Activated B cell treated with CpG ODN at 0.5 μM for 24 hours (primary cell): ENCODE measurements at regions not wholly inside any gene's neighbourhood (a gene's known extent, or its start where the extent isn't known, plus 50 kb on each side); places are given as distances from the start of the nearest gene placed in this dataset.

ENCODE experiments used
- ATAC-seq: fragments of 200-7000 bp; cut with Tn5 transposase; one replicate; pipeline ENCODE4 v1.10.0; 2021; ENCODE audit warnings: low read depth, mild to moderate bottlenecking, moderate library complexity
- CTCF ChIA-PET: fragments of 350-600 bp; sonication (Branson Sonifier 250); formaldehyde crosslinking; loops from one replicate; lab custom pipeline; 2021; ENCODE audit warnings: antibody characterized with exemption; lab: Charles Lee
- POLR2A ChIA-PET: fragments of 350-600 bp; sonication (Branson Sonifier 250); formaldehyde crosslinking; loops from one replicate; lab custom pipeline; 2021; ENCODE audit warnings: antibody characterized with exemption; lab: Charles Lee
- DNase-seq: peaks from one replicate; pipeline ENCODE4 v3.0.0; 2022
- H3K27ac Mint-ChIP-seq: one replicate; pipeline ENCODE4 v1.8.0; 2020; ENCODE audit warnings: mixed read lengths
- H3K27me3 Mint-ChIP-seq: one replicate; pipeline ENCODE4 v1.8.0; 2021; ENCODE audit warnings: mixed read lengths
- H3K36me3 Mint-ChIP-seq: one replicate; pipeline ENCODE4 v1.8.0; 2021; ENCODE audit warnings: low read depth, mixed read lengths
- H3K4me1 Mint-ChIP-seq: one replicate; pipeline ENCODE4 v1.8.0; 2021; ENCODE audit warnings: mixed read lengths
- H3K4me3 Mint-ChIP-seq: one replicate; pipeline ENCODE4 v1.8.0; 2020; ENCODE audit warnings: mild to moderate bottlenecking, mixed read lengths
- H3K9me3 Mint-ChIP-seq: one replicate; pipeline ENCODE4 v1.8.0; 2020; ENCODE audit warnings: mixed read lengths
- CTCF ChIP-seq: fragments of 200-600 bp; IDR thresholded peaks from one replicate; pipeline ENCODE4 v1.8.0; 2022; ENCODE audit warnings: antibody characterized with exemption, mild to moderate bottlenecking
- intact Hi-C: fragments of 100-400 bp; cut with micrococcal nuclease; formaldehyde crosslinking; loops from one replicate; pipeline ENCODE4 v1.15.1; 2024

- no peaks in the 10 kb centered on the region for H3K4me1 Mint-ChIP-seq
- no peak for TF ChIP-seq CTCF
- no peak overlapping the region for H3K27ac Mint-ChIP-seq
- intact Hi-C loops = no loop called here
- no peaks in the 10 kb centered on the region for H3K27me3 Mint-ChIP-seq
- no peaks in the 10 kb centered on the region for H3K36me3 Mint-ChIP-seq
- ATAC-seq (no peak), DNase-seq (no peak)
- H3K4me3 Mint-ChIP-seq = no peak overlapping the region
- no peaks in the 10 kb centered on the region for H3K9me3 Mint-ChIP-seq
- ChIA-PET POLR2A (no interaction called here), CTCF (no interaction called here)
These were observed 368.5 kb upstream of the EPHA7 start for GRCh38 chr6:93787841-93788240.

DNA sequence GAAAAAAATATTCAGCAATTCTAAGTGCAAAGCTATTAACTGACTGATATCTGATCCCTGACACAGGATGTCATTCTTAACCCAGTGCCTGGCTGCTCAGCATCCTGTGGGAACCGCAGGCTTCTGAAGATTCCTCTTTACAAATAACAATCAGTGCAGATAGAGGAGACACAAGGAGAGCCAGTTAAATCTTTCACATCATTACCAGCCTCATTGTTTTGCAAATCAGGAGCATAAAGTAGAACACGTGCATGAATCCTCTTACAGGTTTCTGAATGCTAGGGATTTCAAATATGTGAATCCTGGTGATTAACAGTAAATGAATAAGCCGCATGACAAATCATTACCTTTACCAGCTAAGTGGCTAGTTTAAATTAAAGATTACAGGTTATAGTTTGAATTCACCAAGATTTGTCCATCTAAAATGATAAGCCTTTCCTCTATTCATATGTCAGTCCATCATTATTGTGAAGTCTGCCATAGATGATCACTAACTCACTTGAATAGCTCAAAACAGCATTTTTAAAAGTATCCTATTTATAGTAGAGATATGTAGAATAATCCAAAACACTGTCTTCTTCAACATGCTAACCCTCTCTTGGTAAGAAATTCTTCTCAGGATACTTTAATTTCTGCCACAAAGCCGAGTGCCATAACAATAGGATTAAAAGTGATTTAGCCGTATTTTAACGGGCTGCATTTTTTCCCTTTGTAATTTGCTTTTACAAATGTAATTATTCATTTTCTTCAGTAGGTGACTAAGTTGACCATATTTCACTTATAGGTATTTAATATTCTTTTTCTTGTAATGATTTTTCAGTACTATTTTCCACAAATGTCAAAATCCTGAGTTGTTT lies 367.3 kb upstream of the EPHA7 start:
- TF ChIP-seq CTCF = no peak
- no peak overlapping the region for H3K4me3 Mint-ChIP-seq
- H3K36me3 Mint-ChIP-seq = no peaks in the 10 kb centered on the region
- H3K4me1 Mint-ChIP-seq = no peaks in the 10 kb centered on the region
- DNase-seq (no peak), ATAC-seq (no peak)
- no peaks in the 10 kb centered on the region for H3K9me3 Mint-ChIP-seq
- ChIA-PET CTCF (no interaction called here), POLR2A (no interaction called here)
- no peak overlapping the region for H3K27ac Mint-ChIP-seq
- no peaks in the 10 kb centered on the region for H3K27me3 Mint-ChIP-seq
- intact Hi-C loops = no loop called here

GRCh38 chr6:93785694-93786030 lies 366.3 kb upstream of the EPHA7 start:
- no peaks in the 10 kb centered on the region for H3K9me3 Mint-ChIP-seq
- H3K4me1 Mint-ChIP-seq = no peaks in the 10 kb centered on the region
- no peaks in the 10 kb centered on the region for H3K36me3 Mint-ChIP-seq
- intact Hi-C loops = no loop called here
- DNase-seq (no peak), ATAC-seq (no peak)
- H3K27ac Mint-ChIP-seq = no peak overlapping the region
- CTCF ChIA-PET = no interaction called here
- no peaks in the 10 kb centered on the region for H3K27me3 Mint-ChIP-seq
- no peak for TF ChIP-seq CTCF
- POLR2A ChIA-PET = no interaction called here
- H3K4me3 Mint-ChIP-seq = no peak overlapping the region

DNA sequence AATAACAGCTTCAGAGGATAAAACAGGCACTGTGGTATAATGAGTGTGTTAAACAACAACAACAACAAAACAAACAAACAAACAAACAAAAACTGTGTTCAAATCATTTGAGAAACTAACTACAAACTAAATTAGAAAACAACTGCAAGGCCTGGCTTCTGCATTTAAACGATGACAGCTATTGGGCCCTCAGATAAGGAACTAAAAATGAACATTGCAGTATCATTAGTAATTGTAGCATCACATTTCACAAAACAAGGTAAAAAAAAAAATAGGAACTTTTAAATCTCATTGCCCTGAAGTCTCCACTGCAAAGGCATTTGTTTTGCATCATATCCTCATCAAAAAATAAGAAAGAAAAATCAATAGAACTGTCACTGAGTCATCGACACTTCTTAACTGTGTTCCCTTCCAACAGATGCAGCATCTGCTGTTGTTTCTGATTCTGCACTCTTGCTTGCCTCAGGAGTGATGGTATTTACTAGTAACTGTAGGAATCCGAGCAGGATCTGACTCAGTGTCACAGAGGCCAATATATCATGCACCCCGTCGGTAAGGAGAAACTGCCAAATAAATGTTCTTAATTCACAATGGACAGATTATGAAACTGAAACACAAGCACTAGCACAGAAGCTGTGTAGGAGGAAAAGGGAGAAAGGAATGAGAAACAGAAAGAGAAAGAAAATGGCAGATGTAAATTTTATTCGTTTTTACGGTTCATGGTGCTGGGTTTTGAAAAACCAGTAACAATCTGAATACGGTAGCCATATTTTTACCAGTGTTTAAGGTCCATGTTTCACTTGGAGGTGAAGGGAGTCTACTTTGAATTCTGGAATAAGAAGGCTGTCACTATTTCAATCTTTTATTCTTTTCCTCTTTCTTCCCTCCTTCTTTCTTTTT lies 365.7 kb upstream of the EPHA7 start:
- intact Hi-C loops = no loop called here
- no peak for TF ChIP-seq CTCF
- ATAC-seq = no peak
- ChIA-PET POLR2A (no interaction called here), CTCF (no interaction called here)
- no peak overlapping the region for H3K4me3 Mint-ChIP-seq
- H3K36me3 Mint-ChIP-seq = no peaks in the 10 kb centered on the region
- no peak overlapping the region for H3K27ac Mint-ChIP-seq
- H3K9me3 Mint-ChIP-seq = no peaks in the 10 kb centered on the region
- DNase-seq = no peak
- H3K27me3 Mint-ChIP-seq = no peaks in the 10 kb centered on the region
- no peaks in the 10 kb centered on the region for H3K4me1 Mint-ChIP-seq
